Left ventricle myocardium inferior (tissue), 1 donor: ENCODE measurements at regions not wholly inside any gene's neighbourhood (a gene's known extent, or its start where the extent isn't known, plus 50 kb on each side); places are given as distances from the start of the nearest gene placed in this dataset.

Experiments
- DNase-seq: peaks from one replicate; pipeline ENCODE4 v3.0.0-alpha.2; 2020
- H3K27ac ChIP-seq: fragments of 200-600 bp; replicated peaks from 2 replicates; pipeline ENCODE4 v1.8.0; 2021
- H3K27me3 ChIP-seq: fragments of 200-600 bp; 2 replicates; pipeline ENCODE4 v1.8.0; 2021; ENCODE audit warnings: low read depth
- H3K36me3 ChIP-seq: fragments of 200-600 bp; 2 replicates; pipeline ENCODE4 v1.8.0; 2021
- H3K4me1 ChIP-seq: fragments of 200-600 bp; 2 replicates; pipeline ENCODE4 v1.8.0; 2021
- H3K4me3 ChIP-seq: fragments of 200-600 bp; 2 replicates; pipeline ENCODE4 v1.8.0; 2021; ENCODE audit warnings: mild to moderate bottlenecking, moderate library complexity
- H3K9me3 ChIP-seq: fragments of 200-600 bp; replicated peaks from 2 replicates; pipeline ENCODE4 v1.8.0; 2021
- CTCF ChIP-seq: fragments of 200-600 bp; IDR thresholded peaks from 2 replicates; pipeline ENCODE4 v1.8.0; 2021; ENCODE audit warnings: antibody characterized with exemption, mild to moderate bottlenecking, borderline replicate concordance
- intact Hi-C: fragments of 100-400 bp; cut with micrococcal nuclease; formaldehyde crosslinking; loops from one replicate; pipeline ENCODE4 v1.11.0; 2022
- donor health status: DM: no; HTN: yes; CAD: no; lungs with severe emphysema.

GRCh38 chr5:60207040-60207439, 313.5 kb upstream of the PDE4D start:
- no peak for TF ChIP-seq CTCF
- H3K4me1 ChIP-seq = no peaks in the 10 kb centered on the region
- intact Hi-C loops = no loop called here
- no peak for DNase-seq
- no peaks in the 10 kb centered on the region for H3K9me3 ChIP-seq
- H3K27ac ChIP-seq = no peak overlapping the region
- H3K36me3 ChIP-seq = no peaks in the 10 kb centered on the region
- no peak overlapping the region for H3K4me3 ChIP-seq
- no peaks in the 10 kb centered on the region for H3K27me3 ChIP-seq

- H3K4me3 ChIP-seq = no peak overlapping the region
- no peaks in the 10 kb centered on the region for H3K36me3 ChIP-seq
- no peak for DNase-seq
- H3K4me1 ChIP-seq = no peaks in the 10 kb centered on the region
- intact Hi-C loops = no loop called here
- H3K27me3 ChIP-seq = no peaks in the 10 kb centered on the region
- H3K9me3 ChIP-seq = no peaks in the 10 kb centered on the region
- no peak for TF ChIP-seq CTCF
- H3K27ac ChIP-seq = no peak overlapping the region
Observed at GRCh38 chr5:60206234-60206633, 312.7 kb upstream of the PDE4D start.

- no peak for TF ChIP-seq CTCF
Observed at GRCh38 chr5:60205071-60205470, 311.5 kb upstream of the PDE4D start.

GRCh38 chr5:60196385-60197113, 303.0 kb upstream of the PDE4D start:
- TF ChIP-seq CTCF = no peak
- H3K27ac ChIP-seq = no peak overlapping the region
- no peaks in the 10 kb centered on the region for H3K27me3 ChIP-seq
- DNase-seq = no peak
- H3K4me1 ChIP-seq = no peaks in the 10 kb centered on the region
- peaks cover 15% of the 10 kb centered on the region for H3K9me3 ChIP-seq
- no peak overlapping the region for H3K4me3 ChIP-seq
- intact Hi-C loops = no loop called here
- H3K36me3 ChIP-seq = no peaks in the 10 kb centered on the region

More at GRCh38 chr5:60205071-60205470, 311.5 kb upstream of the PDE4D start:
- H3K4me1 ChIP-seq = no peaks in the 10 kb centered on the region
- H3K9me3 ChIP-seq = peaks cover 12% of the 10 kb centered on the region
- H3K4me3 ChIP-seq = no peak overlapping the region
- no peak for DNase-seq
- no peak overlapping the region for H3K27ac ChIP-seq
- H3K36me3 ChIP-seq = no peaks in the 10 kb centered on the region
- no peaks in the 10 kb centered on the region for H3K27me3 ChIP-seq
- intact Hi-C loops = no loop called here

- intact Hi-C loops = no loop called here
Observed at GRCh38 chr5:60195551-60195950, 302.0 kb upstream of the PDE4D start.

More at GRCh38 chr5:60195551-60195950, 302.0 kb upstream of the PDE4D start:
- TF ChIP-seq CTCF = no peak
- H3K4me3 ChIP-seq = no peak overlapping the region
- H3K27ac ChIP-seq = no peak overlapping the region
- no peaks in the 10 kb centered on the region for H3K27me3 ChIP-seq
- peaks cover 8% of the 10 kb centered on the region for H3K9me3 ChIP-seq
- no peaks in the 10 kb centered on the region for H3K36me3 ChIP-seq
- no peak for DNase-seq
- no peaks in the 10 kb centered on the region for H3K4me1 ChIP-seq
